Neural progenitor cell (in vitro differentiated cells): ENCODE measurements at regions not wholly inside any gene's neighbourhood (a gene's known extent, or its start where the extent isn't known, plus 50 kb on each side); places are given as distances from the start of the nearest gene placed in this dataset.

Experiments
- EZH2 ChIP-seq: fragments of 200-600 bp; sonication (generic); IDR thresholded peaks from 2 replicates; pipeline ENCODE4 v1.6.1; 2017; ENCODE audit warnings: antibody characterized with exemption, mild to moderate bottlenecking, moderate library complexity
- TF ChIP-seq, protein P1 (sequence below): fragments of 200-600 bp; sonication (generic); IDR thresholded peaks from 2 replicates; pipeline ENCODE4 v1.5.1; 2017; ENCODE audit warnings: antibody characterized with exemption, mild to moderate bottlenecking

DNA sequence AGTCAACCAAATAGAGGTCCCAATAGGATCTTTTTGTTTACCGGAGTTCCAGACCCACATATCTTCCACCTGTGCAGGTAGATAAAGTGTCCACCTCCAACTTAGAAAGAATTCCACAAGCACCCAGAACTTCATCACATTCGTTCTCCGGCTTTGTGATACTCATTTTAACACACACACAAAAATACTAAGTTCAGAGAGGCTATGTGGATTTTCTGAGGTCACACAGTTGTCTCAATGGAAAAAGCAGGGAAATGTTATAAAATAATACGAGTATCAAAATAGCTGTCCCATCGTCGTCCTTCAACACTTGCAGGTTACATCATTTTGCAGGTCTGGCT, 137.5 kb downstream of the TMCO5A start:
- TF ChIP-seq, protein P1, sequence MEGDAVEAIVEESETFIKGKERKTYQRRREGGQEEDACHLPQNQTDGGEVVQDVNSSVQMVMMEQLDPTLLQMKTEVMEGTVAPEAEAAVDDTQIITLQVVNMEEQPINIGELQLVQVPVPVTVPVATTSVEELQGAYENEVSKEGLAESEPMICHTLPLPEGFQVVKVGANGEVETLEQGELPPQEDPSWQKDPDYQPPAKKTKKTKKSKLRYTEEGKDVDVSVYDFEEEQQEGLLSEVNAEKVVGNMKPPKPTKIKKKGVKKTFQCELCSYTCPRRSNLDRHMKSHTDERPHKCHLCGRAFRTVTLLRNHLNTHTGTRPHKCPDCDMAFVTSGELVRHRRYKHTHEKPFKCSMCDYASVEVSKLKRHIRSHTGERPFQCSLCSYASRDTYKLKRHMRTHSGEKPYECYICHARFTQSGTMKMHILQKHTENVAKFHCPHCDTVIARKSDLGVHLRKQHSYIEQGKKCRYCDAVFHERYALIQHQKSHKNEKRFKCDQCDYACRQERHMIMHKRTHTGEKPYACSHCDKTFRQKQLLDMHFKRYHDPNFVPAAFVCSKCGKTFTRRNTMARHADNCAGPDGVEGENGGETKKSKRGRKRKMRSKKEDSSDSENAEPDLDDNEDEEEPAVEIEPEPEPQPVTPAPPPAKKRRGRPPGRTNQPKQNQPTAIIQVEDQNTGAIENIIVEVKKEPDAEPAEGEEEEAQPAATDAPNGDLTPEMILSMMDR, result no peak
- no peak for TF ChIP-seq EZH2
